Colonic mucosa (tissue), 4 donors: ENCODE measurements at regions not wholly inside any gene's neighbourhood (a gene's known extent, or its start where the extent isn't known, plus 50 kb on each side); places are given as distances from the start of the nearest gene placed in this dataset.

Experiments
- DNase-seq: peaks from one replicate; pipeline ENCODE4 v3.0.0-alpha.2; 2020
- H3K27ac ChIP-seq: fragments of 200-600 bp; one replicate; pipeline ENCODE4 v1.8.0; 2021
- H3K27me3 ChIP-seq: fragments of 200-600 bp; one replicate; pipeline ENCODE4 v1.8.0; 2021
- H3K36me3 ChIP-seq: fragments of 200-600 bp; one replicate; pipeline ENCODE4 v1.8.0; 2021
- H3K4me1 ChIP-seq: fragments of 200-600 bp; one replicate; pipeline ENCODE4 v1.8.0; 2021; ENCODE audit warnings: mild to moderate bottlenecking
- H3K4me3 ChIP-seq: fragments of 200-600 bp; one replicate; pipeline ENCODE4 v1.8.0; 2021
- H3K9ac ChIP-seq, 2 donors: one replicate each; pipeline ENCODE4 v1.7.0; 2013; ENCODE audit warnings: control low read depth in 2 of 2, low read depth in 2 of 2, low read length in 2 of 2
- H3K9me3 ChIP-seq: fragments of 200-600 bp; one replicate; pipeline ENCODE4 v1.8.0; 2021
- intact Hi-C: fragments of 100-400 bp; cut with DNase I; formaldehyde crosslinking; loops from one replicate; pipeline ENCODE4 v1.14.1; 2022
- TF ChIP-seq, protein P1 (sequence below): fragments of 200-600 bp; IDR thresholded peaks from one replicate; pipeline ENCODE4 v1.8.0; 2022; ENCODE audit warnings: antibody characterized with exemption, mild to moderate bottlenecking
- donor health status: healthy.
- donor health status: DM: no; HTN: no; CAD: no.
- donor health status: DM: no; HTN: no; CAD: no.

DNA sequence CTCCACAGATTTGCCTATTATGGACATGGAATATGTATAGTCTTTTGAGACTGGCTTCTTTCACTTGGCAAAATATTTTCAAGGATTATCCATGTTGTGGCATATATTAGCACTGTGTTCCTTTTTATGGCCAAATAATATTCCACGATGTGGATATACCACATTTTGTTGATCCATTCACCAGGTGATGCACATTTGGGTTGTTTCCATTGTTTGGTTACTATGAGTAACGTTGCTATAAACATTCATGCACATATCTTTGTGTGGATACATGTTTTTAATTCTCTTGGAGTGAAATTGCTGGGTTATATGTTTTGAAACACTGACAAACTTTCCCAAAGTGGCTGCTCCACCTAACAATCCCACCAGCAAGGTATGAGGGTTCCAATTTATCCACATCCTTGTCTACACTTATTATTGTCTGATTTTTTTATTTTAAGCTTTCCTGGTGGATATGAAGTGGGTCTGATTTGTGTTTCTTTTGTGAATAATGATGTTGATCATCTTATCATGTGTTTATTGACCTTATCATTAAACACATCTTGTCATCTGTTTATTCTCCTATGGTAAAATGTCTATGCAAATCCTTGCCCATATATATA lies 116.2 kb upstream of the FRMD6 start:
- Histone ChIP-seq H3K4me3 (no peak overlapping the region), H3K36me3 (no peaks in the 10 kb centered on the region), H3K4me1 (no peaks in the 10 kb centered on the region), H3K9ac (no peak overlapping the region), H3K27ac (no peak overlapping the region), H3K27me3 (no peaks in the 10 kb centered on the region), H3K9me3 (no peaks in the 10 kb centered on the region)
- intact Hi-C loops = no loop called here
- TF ChIP-seq, protein P1, sequence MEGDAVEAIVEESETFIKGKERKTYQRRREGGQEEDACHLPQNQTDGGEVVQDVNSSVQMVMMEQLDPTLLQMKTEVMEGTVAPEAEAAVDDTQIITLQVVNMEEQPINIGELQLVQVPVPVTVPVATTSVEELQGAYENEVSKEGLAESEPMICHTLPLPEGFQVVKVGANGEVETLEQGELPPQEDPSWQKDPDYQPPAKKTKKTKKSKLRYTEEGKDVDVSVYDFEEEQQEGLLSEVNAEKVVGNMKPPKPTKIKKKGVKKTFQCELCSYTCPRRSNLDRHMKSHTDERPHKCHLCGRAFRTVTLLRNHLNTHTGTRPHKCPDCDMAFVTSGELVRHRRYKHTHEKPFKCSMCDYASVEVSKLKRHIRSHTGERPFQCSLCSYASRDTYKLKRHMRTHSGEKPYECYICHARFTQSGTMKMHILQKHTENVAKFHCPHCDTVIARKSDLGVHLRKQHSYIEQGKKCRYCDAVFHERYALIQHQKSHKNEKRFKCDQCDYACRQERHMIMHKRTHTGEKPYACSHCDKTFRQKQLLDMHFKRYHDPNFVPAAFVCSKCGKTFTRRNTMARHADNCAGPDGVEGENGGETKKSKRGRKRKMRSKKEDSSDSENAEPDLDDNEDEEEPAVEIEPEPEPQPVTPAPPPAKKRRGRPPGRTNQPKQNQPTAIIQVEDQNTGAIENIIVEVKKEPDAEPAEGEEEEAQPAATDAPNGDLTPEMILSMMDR = no peak
- no peak for DNase-seq

DNA sequence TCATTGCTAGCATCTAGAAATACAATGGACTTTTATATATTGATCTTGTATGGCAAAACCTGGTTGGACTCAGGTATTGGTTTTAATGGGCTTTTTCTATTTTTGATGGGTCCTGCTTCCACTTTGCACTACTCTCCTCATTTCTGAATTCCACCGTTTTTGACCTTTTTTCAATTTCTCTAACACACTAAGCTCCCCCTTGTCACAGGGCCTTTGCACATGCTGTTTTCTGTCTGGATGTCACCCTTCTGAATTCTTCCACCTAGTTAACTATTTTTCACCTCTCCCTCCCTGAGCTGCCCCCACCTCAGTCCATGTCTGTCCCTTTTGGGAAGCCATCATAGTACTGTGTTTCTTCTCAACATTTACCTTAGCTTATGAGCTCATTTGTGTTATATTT lies 112.7 kb upstream of the FRMD6 start:
- Histone ChIP-seq H3K27me3 (no peaks in the 10 kb centered on the region), H3K9ac (no peak overlapping the region), H3K36me3 (no peaks in the 10 kb centered on the region), H3K4me3 (no peak overlapping the region), H3K4me1 (no peaks in the 10 kb centered on the region), H3K27ac (no peak overlapping the region), H3K9me3 (no peaks in the 10 kb centered on the region)
- TF ChIP-seq, protein P1 = no peak
- no peak for DNase-seq
- intact Hi-C loops = no loop called here

DNA sequence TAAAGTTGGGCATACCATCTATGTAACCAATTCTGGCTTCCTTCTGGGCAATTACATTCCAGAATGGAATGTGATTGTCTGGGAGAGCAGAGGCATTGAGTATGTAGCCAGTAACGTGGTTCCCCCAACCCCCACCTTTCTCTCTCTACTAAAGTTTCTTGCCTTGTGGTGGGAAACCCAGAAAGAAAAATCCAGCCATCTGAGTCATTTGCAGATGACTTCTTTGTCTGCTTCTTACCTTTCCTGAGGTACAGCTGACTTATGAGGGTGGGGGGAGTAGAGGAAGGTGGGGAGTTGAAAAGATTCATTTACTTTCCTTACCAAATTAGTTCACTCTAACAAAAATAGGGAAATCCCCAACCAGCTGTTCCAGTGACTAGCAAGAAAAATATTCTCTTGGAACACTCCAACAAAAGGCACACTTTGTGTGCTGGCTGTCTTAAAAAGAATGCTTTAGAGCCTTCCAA lies 112.1 kb upstream of the FRMD6 start:
- H3K9ac ChIP-seq = no peak overlapping the region
- no peak for DNase-seq
- intact Hi-C loops = no loop called here

DNA sequence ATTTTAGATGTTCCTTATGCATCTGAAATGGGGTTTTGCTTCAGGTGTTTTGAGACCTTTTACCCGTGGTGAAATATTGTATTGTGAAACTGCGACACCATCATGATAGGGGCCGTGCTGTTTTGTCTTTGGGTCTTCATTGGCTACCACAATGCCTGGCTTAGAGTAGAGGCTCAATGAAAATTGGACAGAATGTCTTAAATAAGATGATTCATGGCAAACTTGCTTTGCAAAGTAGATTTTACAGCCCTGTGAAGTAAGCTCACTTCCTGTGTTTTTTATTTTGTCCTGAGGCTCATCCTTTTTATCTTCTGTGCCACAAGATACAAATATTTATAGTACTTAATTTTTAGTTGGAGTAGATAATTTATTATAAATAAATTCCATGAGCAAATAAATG lies 111.3 kb upstream of the FRMD6 start:
- no peaks in the 10 kb centered on the region for H3K9me3 ChIP-seq
- intact Hi-C loops = no loop called here
- no peak overlapping the region for H3K27ac ChIP-seq
- H3K36me3 ChIP-seq = no peaks in the 10 kb centered on the region
- H3K4me3 ChIP-seq = no peak overlapping the region
- H3K4me1 ChIP-seq = no peaks in the 10 kb centered on the region
- no peaks in the 10 kb centered on the region for H3K27me3 ChIP-seq
- H3K9ac ChIP-seq = no peak overlapping the region
- TF ChIP-seq, protein P1 = no peak
- no peak for DNase-seq

More for the DNA sequence above, 112.1 kb upstream of the FRMD6 start:
- Histone ChIP-seq H3K27ac (no peak overlapping the region), H3K4me3 (no peak overlapping the region), H3K9me3 (no peaks in the 10 kb centered on the region), H3K4me1 (no peaks in the 10 kb centered on the region), H3K27me3 (no peaks in the 10 kb centered on the region), H3K36me3 (no peaks in the 10 kb centered on the region)
- TF ChIP-seq, protein P1 = no peak

DNA sequence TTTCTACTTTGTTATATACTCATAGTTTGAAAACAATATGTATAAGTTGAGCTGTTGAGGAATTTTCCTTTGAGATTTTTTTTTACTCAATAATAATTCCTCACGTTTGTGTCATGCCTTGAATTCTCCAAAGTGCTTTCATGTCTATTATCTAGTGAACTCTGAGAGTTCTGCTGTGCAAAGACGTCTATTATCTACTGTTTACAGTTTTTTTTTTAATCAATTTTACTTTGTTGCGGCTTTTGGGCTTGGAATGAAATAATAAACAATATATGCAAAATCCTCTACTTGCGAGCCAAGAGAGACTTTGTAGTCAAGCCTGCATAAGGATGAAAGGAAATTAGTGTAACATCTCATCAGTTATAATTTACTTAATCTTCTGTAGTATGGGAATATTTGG lies 107.2 kb upstream of the FRMD6 start:
- Histone ChIP-seq H3K4me3 (no peak overlapping the region), H3K27me3 (no peaks in the 10 kb centered on the region), H3K36me3 (no peaks in the 10 kb centered on the region), H3K4me1 (no peaks in the 10 kb centered on the region), H3K27ac (no peak overlapping the region), H3K9me3 (no peaks in the 10 kb centered on the region), H3K9ac (no peak overlapping the region)
- intact Hi-C loops = no loop called here
- DNase-seq = no peak
- TF ChIP-seq, protein P1 = no peak
